ENCODE measurements at regions not wholly inside any gene's neighbourhood (a gene's known extent, or its start where the extent isn't known, plus 50 kb on each side); places are given as distances from the start of the nearest gene placed in this dataset.

DNA sequence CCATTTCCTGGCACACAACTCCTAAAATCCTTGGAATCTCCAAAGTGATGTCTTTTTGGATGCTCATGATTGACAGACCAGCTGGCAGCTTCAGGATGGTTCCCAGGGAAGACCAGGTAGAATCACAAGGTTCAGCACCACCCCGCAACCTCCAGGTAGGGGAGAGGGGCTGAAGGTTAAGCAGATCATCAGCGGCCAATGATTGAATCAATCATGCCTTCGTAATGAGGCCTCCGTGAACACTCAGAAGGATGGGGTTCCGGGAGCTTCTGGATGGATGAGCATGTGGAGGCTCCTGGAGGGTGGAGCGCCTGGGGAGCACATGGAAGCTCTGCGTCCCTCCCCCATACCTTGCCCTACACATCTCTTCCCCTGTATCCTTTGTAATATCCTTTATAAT is 185.9 kb downstream of the SEC14L1 start:
- Histone ChIP-seq H3K9me3 (ENCODE audit: insufficient read depth, low read length) (no peaks in the 10 kb centered on the region), H3K4me1 (ENCODE audit: low read length) (peaks cover 18% of the 10 kb centered on the region), H3K4me3 (ENCODE audit: low read length) (no peak overlapping the region), H3K27ac (ENCODE audit: low read length) (no peak overlapping the region), H2AFZ (ENCODE audit: low read depth, low read length) (no peak overlapping the region), H3K79me2 (ENCODE audit: low read length) (no peaks in the 10 kb centered on the region), H3K27me3 (ENCODE audit: low read depth, low read length) (peaks cover 44% of the 10 kb centered on the region), H3K36me3 (replicated peaks; ENCODE audit: low read depth, low read length) (no peaks in the 10 kb centered on the region), H3K4me2 (ENCODE audit: low read length) (no peak overlapping the region), H4K20me1 (ENCODE audit: insufficient read depth, low read length) (no peaks in the 10 kb centered on the region), H3K9ac (ENCODE audit: low read length) (no peak overlapping the region)
- TF ChIP-seq, protein P1, sequence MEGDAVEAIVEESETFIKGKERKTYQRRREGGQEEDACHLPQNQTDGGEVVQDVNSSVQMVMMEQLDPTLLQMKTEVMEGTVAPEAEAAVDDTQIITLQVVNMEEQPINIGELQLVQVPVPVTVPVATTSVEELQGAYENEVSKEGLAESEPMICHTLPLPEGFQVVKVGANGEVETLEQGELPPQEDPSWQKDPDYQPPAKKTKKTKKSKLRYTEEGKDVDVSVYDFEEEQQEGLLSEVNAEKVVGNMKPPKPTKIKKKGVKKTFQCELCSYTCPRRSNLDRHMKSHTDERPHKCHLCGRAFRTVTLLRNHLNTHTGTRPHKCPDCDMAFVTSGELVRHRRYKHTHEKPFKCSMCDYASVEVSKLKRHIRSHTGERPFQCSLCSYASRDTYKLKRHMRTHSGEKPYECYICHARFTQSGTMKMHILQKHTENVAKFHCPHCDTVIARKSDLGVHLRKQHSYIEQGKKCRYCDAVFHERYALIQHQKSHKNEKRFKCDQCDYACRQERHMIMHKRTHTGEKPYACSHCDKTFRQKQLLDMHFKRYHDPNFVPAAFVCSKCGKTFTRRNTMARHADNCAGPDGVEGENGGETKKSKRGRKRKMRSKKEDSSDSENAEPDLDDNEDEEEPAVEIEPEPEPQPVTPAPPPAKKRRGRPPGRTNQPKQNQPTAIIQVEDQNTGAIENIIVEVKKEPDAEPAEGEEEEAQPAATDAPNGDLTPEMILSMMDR (IDR thresholded peaks at IDR 0.05; ENCODE audit: low read depth, low read length), result no peak
- no peak for TF ChIP-seq EZH2phosphoT487 (IDR thresholded peaks at IDR 0.05; ENCODE audit: low read depth)

DNA sequence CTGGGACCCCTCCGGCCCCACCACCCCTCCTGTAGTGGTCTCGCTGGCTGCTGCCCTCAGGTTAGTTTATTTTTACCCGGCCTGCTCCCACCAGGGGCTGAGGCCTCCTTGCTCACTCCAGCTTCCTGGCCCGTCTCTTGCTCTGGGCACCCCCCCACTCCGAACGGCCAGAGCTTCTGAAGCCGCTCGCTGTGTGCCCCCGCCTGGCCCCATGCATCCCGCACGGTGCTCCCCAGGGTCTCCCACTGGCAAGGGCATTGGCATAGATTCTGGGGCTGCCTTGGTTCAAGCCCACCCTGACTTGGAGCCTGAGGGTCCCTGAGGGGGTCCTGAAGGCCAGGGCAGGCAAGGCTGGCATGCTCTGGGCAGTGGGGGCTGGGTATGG is 186.4 kb downstream of the SEC14L1 start:
- H3K4me2 ChIP-seq (ENCODE audit: low read length), result no peak overlapping the region
- H3K27ac ChIP-seq (ENCODE audit: low read length), result no peak overlapping the region
- no peaks in the 10 kb centered on the region for H3K36me3 ChIP-seq (replicated peaks; ENCODE audit: low read depth, low read length)
- H3K9ac ChIP-seq (ENCODE audit: low read length), result no peak overlapping the region
- H2AFZ ChIP-seq (ENCODE audit: low read depth, low read length), result no peak overlapping the region
- peaks cover 43% of the 10 kb centered on the region for H3K27me3 ChIP-seq (ENCODE audit: low read depth, low read length)
- H3K9me3 ChIP-seq (ENCODE audit: insufficient read depth, low read length), result no peaks in the 10 kb centered on the region
- H3K4me3 ChIP-seq (ENCODE audit: low read length), result no peak overlapping the region
- peaks cover 18% of the 10 kb centered on the region for H3K4me1 ChIP-seq (ENCODE audit: low read length)
- H3K79me2 ChIP-seq (ENCODE audit: low read length), result no peaks in the 10 kb centered on the region
- TF ChIP-seq, protein P1 (IDR thresholded peaks at IDR 0.05; ENCODE audit: low read depth, low read length), result no peak
- no peak for TF ChIP-seq EZH2phosphoT487 (IDR thresholded peaks at IDR 0.05; ENCODE audit: low read depth)
- H4K20me1 ChIP-seq (ENCODE audit: insufficient read depth, low read length), result no peaks in the 10 kb centered on the region

DNA sequence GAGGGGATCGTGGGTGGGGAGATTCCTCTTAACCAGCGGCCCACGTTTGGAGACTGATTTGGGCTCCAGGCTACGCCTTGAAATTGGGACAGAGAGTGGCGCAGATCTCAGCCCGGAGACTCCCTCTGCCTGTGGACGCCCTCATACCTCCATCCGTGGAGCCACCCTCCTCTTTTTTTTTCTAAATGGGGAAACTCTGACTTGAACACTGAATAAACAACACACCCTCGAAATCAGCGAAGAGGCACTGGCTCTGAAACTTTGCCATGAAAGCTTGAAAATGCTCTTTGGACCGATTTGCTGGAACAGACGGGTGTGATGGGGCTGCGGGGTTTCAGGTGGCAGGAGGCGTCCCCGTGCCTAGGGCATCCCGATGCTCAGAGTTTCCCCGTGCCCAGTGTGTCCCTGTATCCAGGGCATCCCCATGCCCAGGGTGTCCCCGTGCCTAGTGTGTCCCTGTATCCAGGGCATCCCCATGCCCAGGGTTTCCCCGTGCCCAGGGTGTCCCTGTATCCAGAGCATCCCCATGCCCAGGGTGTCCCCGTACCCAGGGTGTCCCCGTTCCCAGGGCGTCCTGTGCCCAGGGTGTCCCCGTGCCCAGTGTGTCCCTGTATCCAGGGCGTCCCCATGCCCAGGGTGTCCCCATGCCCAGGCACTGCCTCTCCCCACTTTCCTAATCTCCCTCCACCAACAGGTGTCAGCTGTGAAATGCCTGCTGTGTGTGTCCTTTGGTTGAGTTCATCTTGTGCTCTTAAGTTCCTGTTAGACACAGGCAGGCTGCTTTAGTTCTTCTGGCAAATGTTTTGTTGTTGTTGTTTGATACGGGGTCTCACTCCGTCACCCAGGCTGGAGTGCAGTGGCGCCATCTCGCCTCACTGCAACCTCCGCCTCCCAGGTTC is 187.0 kb downstream of the SEC14L1 start:
- Histone ChIP-seq H2AFZ (ENCODE audit: low read depth, low read length) (no peak overlapping the region), H3K79me2 (ENCODE audit: low read length) (no peaks in the 10 kb centered on the region), H3K9me3 (ENCODE audit: insufficient read depth, low read length) (no peaks in the 10 kb centered on the region), H4K20me1 (ENCODE audit: insufficient read depth, low read length) (no peaks in the 10 kb centered on the region), H3K4me1 (ENCODE audit: low read length) (peaks cover 18% of the 10 kb centered on the region), H3K9ac (ENCODE audit: low read length) (no peak overlapping the region), H3K27ac (ENCODE audit: low read length) (no peak overlapping the region), H3K27me3 (ENCODE audit: low read depth, low read length) (peaks cover 43% of the 10 kb centered on the region), H3K4me3 (ENCODE audit: low read length) (no peak overlapping the region), H3K4me2 (ENCODE audit: low read length) (no peak overlapping the region), H3K36me3 (replicated peaks; ENCODE audit: low read depth, low read length) (no peaks in the 10 kb centered on the region)
- TF ChIP-seq EZH2phosphoT487 (IDR thresholded peaks at IDR 0.05; ENCODE audit: low read depth), result no peak
- TF ChIP-seq, protein P1 (IDR thresholded peaks at IDR 0.05; ENCODE audit: low read depth, low read length), result no peak

DNA sequence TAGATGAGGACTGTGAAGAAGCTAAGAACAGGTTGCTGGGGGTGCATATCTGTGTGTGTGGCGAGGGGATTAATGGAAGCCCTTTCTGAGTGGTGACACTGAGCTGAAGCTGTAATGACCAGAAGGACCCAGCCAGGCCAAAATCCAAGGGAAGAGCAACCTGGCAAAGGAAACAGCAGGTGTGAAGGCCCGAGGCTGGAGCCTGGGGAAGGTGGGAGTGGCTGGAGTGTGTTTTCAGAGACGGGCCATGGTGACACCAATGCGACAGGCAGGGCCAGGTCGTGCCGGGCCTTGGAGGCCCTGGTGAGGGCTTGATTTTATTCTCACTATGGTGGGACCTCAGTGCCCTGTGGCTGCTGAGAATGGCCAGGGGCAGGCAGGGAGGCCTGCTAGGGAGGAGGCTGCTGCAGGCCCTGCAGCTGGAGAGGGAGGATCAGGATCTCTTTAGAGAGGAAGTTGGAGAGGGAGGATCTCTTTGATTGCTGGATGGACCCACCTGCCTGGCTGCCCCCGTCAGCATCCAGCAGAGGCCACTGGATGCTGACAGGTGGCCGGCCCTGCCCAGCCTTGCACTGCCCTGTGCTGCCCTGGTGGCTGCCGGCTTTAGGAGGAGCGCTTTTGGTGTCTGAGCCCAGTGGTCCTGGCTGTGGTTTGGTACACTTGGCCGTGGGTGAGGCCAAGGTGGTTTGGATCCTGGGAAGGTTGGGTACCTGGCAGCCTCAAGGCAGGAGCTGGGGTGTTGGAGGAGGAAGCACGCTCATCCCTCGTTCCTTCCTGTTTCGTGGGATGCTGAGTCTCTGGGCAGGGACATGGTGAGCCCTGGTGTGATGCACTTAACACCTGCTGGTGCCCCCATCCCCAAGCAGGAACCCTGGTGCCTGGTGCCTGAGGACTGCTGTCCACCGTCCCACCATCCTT is 188.3 kb downstream of the SEC14L1 start:
- Histone ChIP-seq H3K4me2 (ENCODE audit: low read length) (no peak overlapping the region), H3K4me1 (ENCODE audit: low read length) (peaks cover 18% of the 10 kb centered on the region), H4K20me1 (ENCODE audit: insufficient read depth, low read length) (no peaks in the 10 kb centered on the region), H3K79me2 (ENCODE audit: low read length) (no peaks in the 10 kb centered on the region), H3K27ac (ENCODE audit: low read length) (no peak overlapping the region), H3K9me3 (ENCODE audit: insufficient read depth, low read length) (no peaks in the 10 kb centered on the region), H3K27me3 (ENCODE audit: low read depth, low read length) (peaks cover 42% of the 10 kb centered on the region), H2AFZ (ENCODE audit: low read depth, low read length) (no peak overlapping the region), H3K9ac (ENCODE audit: low read length) (no peak overlapping the region), H3K36me3 (replicated peaks; ENCODE audit: low read depth, low read length) (no peaks in the 10 kb centered on the region), H3K4me3 (ENCODE audit: low read length) (no peak overlapping the region)
- TF ChIP-seq EZH2phosphoT487 (IDR thresholded peaks at IDR 0.05; ENCODE audit: low read depth), result no peak
- TF ChIP-seq, protein P1 (IDR thresholded peaks at IDR 0.05; ENCODE audit: low read depth, low read length), result no peak

Measured in OCI-LY3 (cell line).